ENCODE measurements at regions not wholly inside any gene's neighbourhood (a gene's known extent, or its start where the extent isn't known, plus 50 kb on each side); places are given as distances from the start of the nearest gene placed in this dataset.

GRCh38 chr15:91711384-91712033, 142.0 kb upstream of the SLCO3A1 start:
- TF ChIP-seq POLR2A (IDR thresholded peaks at IDR 0.05) = no peak
- TF ChIP-seq, protein P1, sequence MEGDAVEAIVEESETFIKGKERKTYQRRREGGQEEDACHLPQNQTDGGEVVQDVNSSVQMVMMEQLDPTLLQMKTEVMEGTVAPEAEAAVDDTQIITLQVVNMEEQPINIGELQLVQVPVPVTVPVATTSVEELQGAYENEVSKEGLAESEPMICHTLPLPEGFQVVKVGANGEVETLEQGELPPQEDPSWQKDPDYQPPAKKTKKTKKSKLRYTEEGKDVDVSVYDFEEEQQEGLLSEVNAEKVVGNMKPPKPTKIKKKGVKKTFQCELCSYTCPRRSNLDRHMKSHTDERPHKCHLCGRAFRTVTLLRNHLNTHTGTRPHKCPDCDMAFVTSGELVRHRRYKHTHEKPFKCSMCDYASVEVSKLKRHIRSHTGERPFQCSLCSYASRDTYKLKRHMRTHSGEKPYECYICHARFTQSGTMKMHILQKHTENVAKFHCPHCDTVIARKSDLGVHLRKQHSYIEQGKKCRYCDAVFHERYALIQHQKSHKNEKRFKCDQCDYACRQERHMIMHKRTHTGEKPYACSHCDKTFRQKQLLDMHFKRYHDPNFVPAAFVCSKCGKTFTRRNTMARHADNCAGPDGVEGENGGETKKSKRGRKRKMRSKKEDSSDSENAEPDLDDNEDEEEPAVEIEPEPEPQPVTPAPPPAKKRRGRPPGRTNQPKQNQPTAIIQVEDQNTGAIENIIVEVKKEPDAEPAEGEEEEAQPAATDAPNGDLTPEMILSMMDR (IDR thresholded peaks at IDR 0.05) = no peak
